MCF 10A (cell line): ENCODE measurements at regions not wholly inside any gene's neighbourhood (a gene's known extent, or its start where the extent isn't known, plus 50 kb on each side); places are given as distances from the start of the nearest gene placed in this dataset.

Experiments
- BruUV-seq: library from RNA; stranded (reverse); fragments of 400-500 nt; replicated peaks from 2 replicates; lab custom pipeline; 2021; lab: Mats Ljungman, UMichigan
- CTCF ChIA-PET: fragments of 300-600 bp; sonication (Branson Sonifier 250); formaldehyde crosslinking; extraction: SDS; loops from one replicate; lab custom pipeline; 2021; ENCODE audit warnings: antibody characterized with exemption, inconsistent platforms; lab: Yijun Ruan, JAX
- POLR2A ChIA-PET: fragments of 300-600, 350-650 bp; sonication (Branson Sonifier 250); formaldehyde crosslinking; extraction: SDS; loops from one replicate; lab custom pipeline; 2020; ENCODE audit warnings: antibody characterized with exemption, inconsistent platforms; lab: Yijun Ruan, JAX
- DNase-seq: peaks from one replicate; pipeline ENCODE4 v3.0.0-alpha.2; 2018; ENCODE audit not compliant: unreplicated experiment
- H3K27ac Mint-ChIP-seq: one replicate; pipeline ENCODE4 v1.8.0; 2022; ENCODE audit warnings: mild to moderate bottlenecking, low read depth, mixed read lengths; ENCODE audit not compliant: unreplicated experiment
- H3K27me3 Mint-ChIP-seq: one replicate; pipeline ENCODE4 v1.8.0; 2022; ENCODE audit warnings: mixed read lengths; ENCODE audit not compliant: insufficient read depth, unreplicated experiment
- H3K36me3 Mint-ChIP-seq: one replicate; pipeline ENCODE4 v1.8.0; 2022; ENCODE audit warnings: mild to moderate bottlenecking, moderate library complexity, mixed read lengths; ENCODE audit not compliant: insufficient read depth, unreplicated experiment
- H3K4me1 Mint-ChIP-seq: one replicate; pipeline ENCODE4 v1.8.0; 2022; ENCODE audit warnings: mixed read lengths; ENCODE audit not compliant: insufficient read depth, unreplicated experiment
- H3K4me3 Mint-ChIP-seq: one replicate; pipeline ENCODE4 v1.8.0; 2022; ENCODE audit warnings: mild to moderate bottlenecking, moderate library complexity, mixed read lengths; ENCODE audit not compliant: unreplicated experiment
- H3K9me3 Mint-ChIP-seq: one replicate; pipeline ENCODE4 v1.8.0; 2022; ENCODE audit warnings: mixed read lengths; ENCODE audit not compliant: unreplicated experiment
- intact Hi-C: fragments of 100-400 bp; cut with micrococcal nuclease; formaldehyde crosslinking; loops from 2 replicates; pipeline ENCODE4 v1.14.1; 2022
- TF ChIP-seq, protein P1 (sequence below): fragments of 200-600 bp; IDR thresholded peaks from one replicate; pipeline ENCODE4 v1.8.0; 2022; ENCODE audit warnings: antibody characterized with exemption, mild to moderate bottlenecking; ENCODE audit not compliant: unreplicated experiment

GRCh38 chr12:28023156-28023887 lies 50.8 kb upstream of the PTHLH start:
- H3K36me3 Mint-ChIP-seq = no peaks in the 10 kb centered on the region
- BruUV-seq = TSS peak; percentile 68
- no peak overlapping the region for H3K4me3 Mint-ChIP-seq
- POLR2A ChIA-PET = interaction anchor here (0.7 to 4.7 kb wide), 5 partner anchors 9 to 34 kb away, joined by 3 to 16 read pairs (median 13); no protein-coding TSS in a partner anchor
- peak overlapping the region; percentile 91 for H3K27ac Mint-ChIP-seq
- CTCF ChIA-PET = interaction anchor here (0.5 to 0.6 kb wide), 2 partner anchors 9 to 15 kb away, joined by 3 read pairs; no protein-coding TSS in a partner anchor
- H3K9me3 Mint-ChIP-seq = no peaks in the 10 kb centered on the region
- DNase-seq = peak; percentile 93
- no peaks in the 10 kb centered on the region for H3K27me3 Mint-ChIP-seq
- TF ChIP-seq, protein P1, sequence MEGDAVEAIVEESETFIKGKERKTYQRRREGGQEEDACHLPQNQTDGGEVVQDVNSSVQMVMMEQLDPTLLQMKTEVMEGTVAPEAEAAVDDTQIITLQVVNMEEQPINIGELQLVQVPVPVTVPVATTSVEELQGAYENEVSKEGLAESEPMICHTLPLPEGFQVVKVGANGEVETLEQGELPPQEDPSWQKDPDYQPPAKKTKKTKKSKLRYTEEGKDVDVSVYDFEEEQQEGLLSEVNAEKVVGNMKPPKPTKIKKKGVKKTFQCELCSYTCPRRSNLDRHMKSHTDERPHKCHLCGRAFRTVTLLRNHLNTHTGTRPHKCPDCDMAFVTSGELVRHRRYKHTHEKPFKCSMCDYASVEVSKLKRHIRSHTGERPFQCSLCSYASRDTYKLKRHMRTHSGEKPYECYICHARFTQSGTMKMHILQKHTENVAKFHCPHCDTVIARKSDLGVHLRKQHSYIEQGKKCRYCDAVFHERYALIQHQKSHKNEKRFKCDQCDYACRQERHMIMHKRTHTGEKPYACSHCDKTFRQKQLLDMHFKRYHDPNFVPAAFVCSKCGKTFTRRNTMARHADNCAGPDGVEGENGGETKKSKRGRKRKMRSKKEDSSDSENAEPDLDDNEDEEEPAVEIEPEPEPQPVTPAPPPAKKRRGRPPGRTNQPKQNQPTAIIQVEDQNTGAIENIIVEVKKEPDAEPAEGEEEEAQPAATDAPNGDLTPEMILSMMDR = no peak
- peaks cover 26% of the 10 kb centered on the region for H3K4me1 Mint-ChIP-seq
- intact Hi-C loops = loop anchor here (5.0 kb wide), 1 partner anchor 56 kb away; no protein-coding TSS in a partner anchor

GRCh38 chr12:28024231-28024995 lies 51.9 kb upstream of the PTHLH start:
- peak overlapping the region; percentile 91 for H3K27ac Mint-ChIP-seq

GRCh38 chr12:28025821-28026505 lies 53.4 kb upstream of the PTHLH start:
- POLR2A ChIA-PET = no interaction called here
- CTCF ChIA-PET = no interaction called here
- Mint-ChIP-seq H3K9me3 (no peaks in the 10 kb centered on the region), H3K4me3 (no peak overlapping the region), H3K27ac (peak overlapping the region; percentile 65), H3K36me3 (no peaks in the 10 kb centered on the region), H3K4me1 (peaks cover 27% of the 10 kb centered on the region), H3K27me3 (no peaks in the 10 kb centered on the region)
- TF ChIP-seq, protein P1 = no peak
- BruUV-seq = no TSS peak
- no peak for DNase-seq
- intact Hi-C loops = no loop called here

More at GRCh38 chr12:28024231-28024995, 51.9 kb upstream of the PTHLH start:
- Mint-ChIP-seq H3K27me3 (no peaks in the 10 kb centered on the region), H3K4me3 (no peak overlapping the region), H3K9me3 (no peaks in the 10 kb centered on the region), H3K4me1 (peaks cover 27% of the 10 kb centered on the region), H3K36me3 (no peaks in the 10 kb centered on the region)
- DNase-seq = no peak
- TF ChIP-seq, protein P1 = no peak
- BruUV-seq = no TSS peak
- intact Hi-C loops = loop anchor here (5.0 kb wide), 1 partner anchor 57 kb away; no protein-coding TSS in a partner anchor
- ChIA-PET CTCF (interaction anchor here (0.7 kb wide), 1 partner anchor 84 kb away, joined by 4 read pairs; no protein-coding TSS in a partner anchor), POLR2A (interaction anchor here (0.7 to 4.7 kb wide), 3 partner anchors 8 to 824 kb away, joined by 3 to 16 read pairs (median 13); no protein-coding TSS in a partner anchor)
